HEK293 (cell line): ENCODE measurements at regions not wholly inside any gene's neighbourhood (a gene's known extent, or its start where the extent isn't known, plus 50 kb on each side); places are given as distances from the start of the nearest gene placed in this dataset.

ENCODE experiments used
- CTCF ChIA-PET: fragments of 350-600 bp; formaldehyde crosslinking; extraction: SDS; loops from one replicate; lab custom pipeline; 2021; ENCODE audit warnings: antibody characterized with exemption; lab: Yijun Ruan, JAX
- POLR2A ChIA-PET: fragments of 300-600 bp; formaldehyde crosslinking; extraction: SDS; loops from one replicate; lab custom pipeline; 2020; ENCODE audit warnings: antibody characterized with exemption, inconsistent platforms; lab: Yijun Ruan, JAX
- H3K27ac ChIP-seq: fragments of 200-500 bp; sonication (Bioruptor generic); 2 replicates; pipeline ENCODE4 v1.5.1; 2014; ENCODE audit warnings: low read depth, low read length, control low read depth, inconsistent platforms; ENCODE audit errors: extremely low read depth
- H3K36me3 ChIP-seq, 2 experiments: fragments of 200-500 bp in 1 of 2; sonication (Bioruptor generic) in 1 of 2; 1 replicate in 1 of 2; 2 replicates in 1 of 2; pipeline ENCODE4 v1.5.1; 2014 to 2017; ENCODE audit warnings: inconsistent platforms in 2 of 2, low read length in 2 of 2; ENCODE audit not compliant: control insufficient read depth in 2 of 2, insufficient read depth in 1 of 2
- H3K4me1 ChIP-seq: fragments of 200-500 bp; sonication (Bioruptor generic); 2 replicates; pipeline ENCODE4 v1.5.1; 2014; ENCODE audit warnings: mild to moderate bottlenecking, low read length, inconsistent platforms; ENCODE audit not compliant: control insufficient read depth, insufficient read depth
- H3K4me3 ChIP-seq: 2 replicates; pipeline ENCODE4 v1.5.1; 2011; ENCODE audit warnings: low read depth, mild to moderate bottlenecking, control low read depth, low read length, moderate library complexity
- H3K9me3 ChIP-seq: fragments of 200-500 bp; sonication (Bioruptor generic); 2 replicates; pipeline ENCODE4 v1.5.1; 2014; ENCODE audit warnings: low read depth, low read length, inconsistent platforms; ENCODE audit not compliant: control insufficient read depth, insufficient read depth
- KLF17 ChIP-seq: fragments of 450-650 bp; formaldehyde crosslinking; IDR thresholded peaks from 2 replicates; pipeline ENCODE4 v1.5.1; 2016; ENCODE audit warnings: missing biosample characterization, missing genetic modification characterization
- PRDM1 ChIP-seq: fragments of 450-650 bp; formaldehyde crosslinking; IDR thresholded peaks from 2 replicates; pipeline ENCODE4; 2016; ENCODE audit warnings: missing biosample characterization, missing genetic modification characterization
- PRDM10 ChIP-seq: fragments of 450-650 bp; formaldehyde crosslinking; IDR thresholded peaks from 2 replicates; pipeline ENCODE4 v1.5.1; 2016; ENCODE audit warnings: missing biosample characterization, missing genetic modification characterization
- REPIN1 ChIP-seq: fragments of 450-650 bp; formaldehyde crosslinking; IDR thresholded peaks from 2 replicates; pipeline ENCODE4 v1.5.1; 2017; ENCODE audit warnings: missing biosample characterization, missing genetic modification characterization, low read depth
- REST ChIP-seq: fragments of 450-650 bp; formaldehyde crosslinking; IDR thresholded peaks from 2 replicates; pipeline ENCODE4 v1.5.1; 2016; ENCODE audit warnings: missing biosample characterization, missing genetic modification characterization
- SP7 ChIP-seq: fragments of 450-650 bp; formaldehyde crosslinking; IDR thresholded peaks from 2 replicates; pipeline ENCODE4 v1.5.1; 2016; ENCODE audit warnings: missing biosample characterization, missing genetic modification characterization
- TCF7L2 ChIP-seq: IDR thresholded peaks from 2 replicates; pipeline ENCODE4 v1.6.1; 2011; ENCODE audit warnings: low read depth, mild to moderate bottlenecking, inconsistent platforms, low read length, moderate library complexity, borderline replicate concordance
- ZBTB20 ChIP-seq: fragments of 450-650 bp; formaldehyde crosslinking; IDR thresholded peaks from 2 replicates; pipeline ENCODE4 v1.5.1; 2016; ENCODE audit warnings: missing biosample characterization, missing genetic modification characterization
- ZBTB44 ChIP-seq: fragments of 450-650 bp; IDR thresholded peaks from 2 replicates; pipeline ENCODE4 v1.5.1; 2018; ENCODE audit warnings: missing biosample characterization, mild to moderate bottlenecking, missing genetic modification characterization
- ZEB2 ChIP-seq: fragments of 450-650 bp; formaldehyde crosslinking; IDR thresholded peaks from 2 replicates; pipeline ENCODE4 v1.5.1; 2016; ENCODE audit warnings: missing biosample characterization, missing genetic modification characterization
- ZNF138 ChIP-seq: fragments of 450-650 bp; formaldehyde crosslinking; IDR thresholded peaks from 2 replicates; pipeline ENCODE4 v1.5.1; 2016; ENCODE audit warnings: missing biosample characterization, missing genetic modification characterization, borderline replicate concordance
- ZNF248 ChIP-seq: fragments of 450-650 bp; formaldehyde crosslinking; IDR thresholded peaks from 2 replicates; pipeline ENCODE4 v1.5.1; 2017; ENCODE audit warnings: missing biosample characterization, missing genetic modification characterization
- ZNF266 ChIP-seq: fragments of 450-650 bp; formaldehyde crosslinking; IDR thresholded peaks from 2 replicates; pipeline ENCODE4 v1.5.1; 2016; ENCODE audit warnings: missing biosample characterization, missing genetic modification characterization, low read depth
- ZNF274 ChIP-seq, 2 experiments: fragments of 200-500 bp in 1 of 2; fragments of 450-650 bp in 1 of 2; sonication (Bioruptor generic) in 1 of 2; formaldehyde crosslinking in 1 of 2; IDR thresholded peaks; 2 replicates each; pipeline versions ENCODE4 v1.5.1 to v1.6.1; 2014 to 2016; ENCODE audit warnings: borderline replicate concordance in 1 of 2, inconsistent platforms in 1 of 2, low read length in 1 of 2, missing biosample characterization in 1 of 2, missing genetic modification characterization in 1 of 2
- ZNF311 ChIP-seq: fragments of 450-650 bp; formaldehyde crosslinking; IDR thresholded peaks from 2 replicates; pipeline ENCODE4 v1.5.1; 2017; ENCODE audit warnings: missing biosample characterization, missing genetic modification characterization, borderline replicate concordance
- ZNF398 ChIP-seq: fragments of 450-650 bp; formaldehyde crosslinking; IDR thresholded peaks from 2 replicates; pipeline ENCODE4 v1.5.1; 2017; ENCODE audit warnings: missing biosample characterization, missing genetic modification characterization
- ZNF433 ChIP-seq: fragments of 450-650 bp; formaldehyde crosslinking; IDR thresholded peaks from 2 replicates; pipeline ENCODE4 v1.5.1; 2016; ENCODE audit warnings: missing biosample characterization, missing genetic modification characterization, low read depth
- ZNF560 ChIP-seq: fragments of 450-650 bp; formaldehyde crosslinking; IDR thresholded peaks from 2 replicates; pipeline ENCODE4 v1.5.1; 2017; ENCODE audit warnings: missing biosample characterization, missing genetic modification characterization, borderline replicate concordance
- ZNF677 ChIP-seq: fragments of 450-650 bp; IDR thresholded peaks from 2 replicates; pipeline ENCODE4 v1.5.0; 2018; ENCODE audit warnings: missing biosample characterization, mild to moderate bottlenecking, missing genetic modification characterization, moderate library complexity
- ZNF830 ChIP-seq: fragments of 450-650 bp; IDR thresholded peaks from 2 replicates; pipeline ENCODE4 v1.5.0; 2018; ENCODE audit warnings: missing biosample characterization, missing genetic modification characterization, low read depth, mild to moderate bottlenecking, moderate library complexity

- TF ChIP-seq ZNF311: no peak
- TF ChIP-seq SP7 (tag by site-specific recombination): no peak
- no peak for TF ChIP-seq ZNF830 (tag by site-specific recombination)
- TF ChIP-seq TCF7L2: no peak
- TF ChIP-seq KLF17: no peak
- no peak for TF ChIP-seq REPIN1 (tag by site-specific recombination)
- no peak for TF ChIP-seq ZBTB20
Measured at GRCh38 chr4:89541998-89542397, 234.4 kb upstream of the GPRIN3 start (continued).

GRCh38 chr4:89539797-89540711 lies 232.5 kb upstream of the GPRIN3 start:
- Histone ChIP-seq H3K36me3 (no peaks in the 10 kb centered on the region), H3K27ac (no peak overlapping the region), H3K4me1 (0 out of 2 replicates have a peak, but pooled peaks cover 3% of the 10 kb centered on the region), H3K9me3 (no peaks in the 10 kb centered on the region), H3K4me3 (no peak overlapping the region)
- CTCF ChIA-PET: interaction anchor here (0.6 kb wide), 1 partner anchor 791 kb away, joined by 4 read pairs; no protein-coding TSS in a partner anchor
- POLR2A ChIA-PET: no interaction called here
- TF ChIP-seq ZNF274 (IDR thresholded peaks at IDR 0.05; ENCODE audit: low read length) (no peak), ZNF274 (tag by site-specific recombination; IDR thresholded peaks at IDR 0.05; ENCODE audit: borderline replicate concordance) (no peak), ZNF266 (tag by site-specific recombination) (no peak), REST (peak; percentile 88), ZNF677 (tag by site-specific recombination) (no peak), ZNF560 (tag by site-specific recombination) (no peak)

GRCh38 chr4:89539374-89539773 lies 231.8 kb upstream of the GPRIN3 start:
- H3K4me3 ChIP-seq: no peak overlapping the region
- 0 out of 2 replicates have a peak, but pooled peaks cover 3% of the 10 kb centered on the region for H3K4me1 ChIP-seq
- no peaks in the 10 kb centered on the region for H3K9me3 ChIP-seq
- ChIA-PET POLR2A (no interaction called here), CTCF (no interaction called here)
- H3K27ac ChIP-seq: no peak overlapping the region
- no peaks in the 10 kb centered on the region for H3K36me3 ChIP-seq
- TF ChIP-seq ZEB2 (tag by site-specific recombination) (peak; percentile 66; the same call in 1 of the 2 replicates), PRDM10 (tag by site-specific recombination) (peak; percentile 52), PRDM1 (tag by site-specific recombination) (peak; percentile 60), ZBTB44 (tag by site-specific recombination) (no peak), ZNF248 (tag by site-specific recombination) (no peak), ZNF398 (tag by site-specific recombination) (peak; percentile 38; the same call in 1 of the 2 replicates), ZNF433 (no peak), ZNF138 (no peak)
